ENCODE measurements at regions not wholly inside any gene's neighbourhood (a gene's known extent, or its start where the extent isn't known, plus 50 kb on each side); places are given as distances from the start of the nearest gene placed in this dataset.

GRCh38 chr7:13132314-13132713 is 444.9 kb downstream of the ARL4A start:
- TF ChIP-seq CTCF (IDR thresholded peaks at IDR 0.05 in 2 of 3, conservative IDR thresholded peaks at IDR 0.05 in 1 of 3; ENCODE audit: control insufficient read depth in 2 of 3, extremely low read depth in 1 of 3, insufficient read depth in 1 of 3, low read depth in 3 of 3, low read length in 3 of 3) = no peak
- no peak for TF ChIP-seq MAX (IDR thresholded peaks at IDR 0.05; ENCODE audit: low read depth, low read length)
- no peak for TF ChIP-seq ZNF384 (IDR thresholded peaks at IDR 0.05; ENCODE audit: borderline replicate concordance, low read depth, low read length)
- TF ChIP-seq POLR2A (IDR thresholded peaks at IDR 0.05; ENCODE audit: low read depth, low read length) = no peak
- no peak for TF ChIP-seq ZBTB33 (IDR thresholded peaks at IDR 0.05)
- TF ChIP-seq MEF2A (IDR thresholded peaks at IDR 0.05; ENCODE audit: insufficient read depth, low read depth, low read length) = no peak
- no peak for TF ChIP-seq REST (IDR thresholded peaks at IDR 0.05; ENCODE audit: low read depth, low read length)
- TF ChIP-seq CEBPB (IDR thresholded peaks at IDR 0.05; ENCODE audit: borderline replicate concordance in 1 of 2, low read depth in 2 of 2, low read length in 2 of 2) = no peak
- no peak for TF ChIP-seq YY1 (IDR thresholded peaks at IDR 0.05; ENCODE audit: low read depth, low read length)

Data from GM12878 (cell line).